Stimulated activated CD4-positive, alpha-beta T cell treated with anti-CD3 and anti-CD28 coated beads, Interleukin-2, amount 100 ng/mL, for 24 hours (primary cell): ENCODE measurements at regions not wholly inside any gene's neighbourhood (a gene's known extent, or its start where the extent isn't known, plus 50 kb on each side); places are given as distances from the start of the nearest gene placed in this dataset.

Experiments
- DNase-seq, 2 donors: peaks; one replicate each; pipeline ENCODE4 v3.0.0-alpha.2; 2020

DNA sequence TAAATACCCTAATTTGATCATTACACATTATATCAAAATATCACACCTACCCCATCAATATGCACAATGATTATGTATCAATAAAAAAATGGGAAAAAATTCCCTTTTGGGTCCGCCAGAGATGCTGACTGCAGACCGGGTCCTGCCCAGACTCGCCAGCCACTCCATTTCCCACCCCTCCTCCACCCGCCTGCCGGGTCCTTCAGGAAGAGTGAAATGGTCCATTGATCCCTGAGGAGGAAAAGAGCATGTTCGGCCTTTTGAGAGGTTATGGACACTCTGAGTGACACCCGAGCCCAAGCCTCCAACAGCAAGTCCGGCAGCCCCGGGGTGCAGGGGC, 123.9 kb upstream of the ZFHX3 start:
- no peak for DNase-seq

DNA sequence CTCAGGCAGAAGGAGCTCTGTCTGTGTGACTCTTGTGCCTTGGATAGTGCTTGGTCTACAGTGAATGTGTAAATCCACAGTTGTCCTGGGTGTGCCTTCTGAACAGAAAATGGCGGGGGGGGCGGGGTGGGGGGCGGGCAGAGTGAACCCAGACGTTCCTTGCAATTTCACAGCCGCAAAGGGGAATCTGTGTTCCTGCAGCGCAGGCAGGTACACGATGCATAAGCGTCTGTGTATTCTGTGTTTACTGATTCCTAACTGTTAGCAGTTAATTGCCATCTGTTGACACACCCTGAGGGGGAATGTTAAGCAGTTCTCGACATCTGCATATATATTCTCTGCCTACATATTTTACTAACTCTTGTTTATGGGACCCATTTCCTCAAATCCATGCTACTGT, 123.5 kb upstream of the ZFHX3 start:
- no peak for DNase-seq

DNA sequence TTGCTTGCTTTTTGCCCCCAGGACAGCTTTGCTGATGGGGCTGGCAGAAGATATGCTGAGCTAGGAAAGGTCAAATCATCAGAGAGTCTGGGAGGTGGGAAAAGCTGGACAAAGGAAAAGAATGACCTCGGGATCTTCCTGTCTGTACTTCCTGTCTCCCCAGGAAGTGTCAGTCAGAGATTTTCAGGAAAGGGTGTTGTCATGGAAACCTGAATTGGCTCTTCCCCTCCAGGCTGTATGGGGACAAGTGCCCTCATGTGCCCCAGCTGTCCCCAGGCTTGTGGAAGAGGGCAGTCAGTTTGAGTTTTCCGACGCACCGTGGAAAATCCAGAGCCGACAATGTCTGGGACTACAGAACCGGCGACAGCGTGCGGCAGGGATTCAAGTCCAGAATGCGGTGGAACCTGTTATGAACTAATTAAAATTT, 122.7 kb upstream of the ZFHX3 start:
- no peak for DNase-seq

DNA sequence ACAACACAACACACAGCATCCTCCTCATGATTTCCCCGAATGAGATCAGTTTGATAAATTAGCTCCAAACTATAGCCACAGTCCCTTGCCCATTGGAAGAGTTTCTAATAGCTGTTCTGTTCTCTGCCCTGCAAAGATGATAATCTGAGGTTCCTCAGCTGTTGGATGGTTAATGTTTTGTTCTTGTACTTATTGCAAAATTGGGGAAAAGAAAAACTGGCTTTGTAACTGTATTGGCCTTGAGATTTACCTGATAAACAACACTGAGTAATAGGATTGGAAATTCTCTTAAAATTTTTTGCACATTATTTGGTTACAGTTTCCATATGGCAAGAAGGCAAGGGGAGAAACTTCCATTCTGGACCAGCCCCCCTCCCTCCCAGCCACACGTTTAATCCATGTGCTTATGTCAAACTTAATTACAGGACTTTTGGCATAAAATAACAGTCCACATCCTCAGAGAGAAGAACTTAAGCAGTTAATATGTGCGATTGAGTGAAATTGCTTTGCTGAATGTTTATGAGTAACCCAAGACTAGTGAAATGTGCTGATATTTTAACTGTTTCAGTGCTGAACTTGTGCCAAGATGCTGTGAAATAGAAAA, 119.1 kb upstream of the ZFHX3 start:
- no peak for DNase-seq

DNA sequence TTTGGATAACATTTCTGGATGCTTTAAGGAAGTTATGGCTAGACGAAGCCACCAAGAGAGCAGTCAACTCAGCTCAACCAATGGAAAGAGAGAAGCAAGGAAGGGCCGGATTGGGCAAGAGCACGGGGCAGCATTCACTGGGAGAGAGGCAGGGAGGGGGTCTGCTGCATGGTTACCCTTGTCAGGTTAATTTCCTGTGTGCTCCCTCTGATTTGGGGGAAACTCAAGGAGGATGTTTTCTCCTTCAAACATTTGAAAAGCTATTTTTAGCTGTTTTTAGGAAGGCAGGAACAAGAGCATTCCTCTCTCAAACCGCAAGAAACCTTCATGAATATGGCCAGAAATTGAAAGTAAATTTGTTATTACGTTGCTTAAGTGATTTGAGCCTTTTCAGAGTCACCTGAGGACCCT, 118.5 kb upstream of the ZFHX3 start:
- DNase-seq = no peak

DNA sequence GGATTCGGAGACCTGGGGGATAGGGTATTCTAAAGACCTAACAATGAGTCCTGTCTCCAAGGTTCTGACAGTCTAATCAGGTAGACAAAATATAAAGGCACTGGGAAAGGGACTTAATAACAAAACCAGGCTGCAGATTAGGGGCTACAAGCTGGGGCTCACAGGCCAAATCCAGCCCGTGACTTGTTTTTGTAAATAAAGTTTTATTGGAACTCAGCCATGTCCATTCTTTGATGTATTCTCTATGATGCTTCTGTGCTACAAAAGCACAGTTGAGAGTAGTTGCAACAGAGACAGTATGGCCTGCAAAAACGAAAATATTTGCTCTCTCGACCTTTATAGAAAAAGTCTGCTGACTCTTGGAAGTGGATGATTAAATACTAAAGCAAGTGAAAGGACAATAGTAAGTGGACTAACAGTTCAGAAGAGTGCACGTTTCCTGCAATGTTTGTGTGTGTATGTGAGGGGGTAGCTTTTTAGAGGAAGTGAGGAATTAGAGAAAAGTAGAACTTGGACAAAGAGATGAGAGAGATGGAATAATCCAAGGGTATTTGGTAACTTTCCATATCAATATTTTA, 115.4 kb upstream of the ZFHX3 start:
- DNase-seq = no peak

DNA sequence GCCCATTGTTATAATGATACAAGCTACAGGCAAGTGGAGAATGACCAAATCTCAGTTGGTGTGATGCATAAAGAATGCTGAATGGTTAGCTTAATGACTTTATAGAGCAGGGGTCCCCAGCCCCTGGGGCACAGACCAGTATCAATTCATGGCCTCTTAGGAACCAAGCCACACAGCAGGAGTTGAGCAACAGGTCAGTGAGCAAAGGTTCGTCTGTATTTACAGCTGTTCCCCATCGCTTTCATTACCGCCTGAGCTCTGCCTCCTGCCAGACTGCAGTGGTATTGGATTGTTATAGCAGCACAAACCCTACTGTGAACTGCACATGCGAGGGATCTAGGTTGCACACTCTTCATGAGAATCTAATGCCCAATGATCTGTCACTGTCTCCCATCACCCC, 114.0 kb upstream of the ZFHX3 start:
- DNase-seq = no peak

DNA sequence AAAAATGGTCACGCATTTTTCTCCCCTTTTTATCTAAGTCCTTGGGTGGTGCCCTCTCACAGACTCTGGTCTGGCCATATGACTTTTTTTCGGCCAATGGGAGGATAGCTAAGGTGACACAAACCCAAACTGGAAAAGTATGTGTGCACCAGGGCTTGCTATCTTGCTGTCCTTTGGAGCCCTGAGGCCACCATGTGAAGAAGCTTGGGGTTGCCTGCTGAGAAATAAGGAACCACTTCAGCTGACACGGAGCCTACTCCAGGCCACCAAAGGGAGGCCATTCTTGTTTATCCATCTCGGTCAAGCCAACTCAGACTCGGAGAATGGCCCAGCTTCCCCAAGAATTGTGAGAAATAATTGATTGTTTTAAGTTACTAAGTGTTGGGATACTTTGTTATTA, 111.4 kb upstream of the ZFHX3 start:
- DNase-seq = no peak

DNA sequence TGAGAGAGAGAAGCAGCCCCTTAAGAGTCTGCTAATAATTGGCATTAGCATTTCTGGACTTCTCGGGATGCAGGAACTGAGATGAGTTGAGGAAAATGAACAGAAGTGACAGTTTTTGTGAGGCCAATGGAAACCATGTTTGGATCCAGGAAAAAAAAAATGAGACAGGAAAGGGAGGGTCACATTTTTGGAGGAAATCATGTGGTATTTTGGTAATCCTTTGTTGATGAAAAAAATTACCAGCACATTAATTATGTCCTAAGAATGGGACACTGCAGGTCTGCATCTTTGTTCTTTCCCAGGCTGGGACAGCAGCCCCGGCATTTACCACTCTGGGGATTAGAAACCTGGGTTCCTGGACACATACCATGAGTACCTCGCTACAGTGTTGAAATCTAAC, 109.9 kb upstream of the ZFHX3 start:
- DNase-seq = no peak

DNA sequence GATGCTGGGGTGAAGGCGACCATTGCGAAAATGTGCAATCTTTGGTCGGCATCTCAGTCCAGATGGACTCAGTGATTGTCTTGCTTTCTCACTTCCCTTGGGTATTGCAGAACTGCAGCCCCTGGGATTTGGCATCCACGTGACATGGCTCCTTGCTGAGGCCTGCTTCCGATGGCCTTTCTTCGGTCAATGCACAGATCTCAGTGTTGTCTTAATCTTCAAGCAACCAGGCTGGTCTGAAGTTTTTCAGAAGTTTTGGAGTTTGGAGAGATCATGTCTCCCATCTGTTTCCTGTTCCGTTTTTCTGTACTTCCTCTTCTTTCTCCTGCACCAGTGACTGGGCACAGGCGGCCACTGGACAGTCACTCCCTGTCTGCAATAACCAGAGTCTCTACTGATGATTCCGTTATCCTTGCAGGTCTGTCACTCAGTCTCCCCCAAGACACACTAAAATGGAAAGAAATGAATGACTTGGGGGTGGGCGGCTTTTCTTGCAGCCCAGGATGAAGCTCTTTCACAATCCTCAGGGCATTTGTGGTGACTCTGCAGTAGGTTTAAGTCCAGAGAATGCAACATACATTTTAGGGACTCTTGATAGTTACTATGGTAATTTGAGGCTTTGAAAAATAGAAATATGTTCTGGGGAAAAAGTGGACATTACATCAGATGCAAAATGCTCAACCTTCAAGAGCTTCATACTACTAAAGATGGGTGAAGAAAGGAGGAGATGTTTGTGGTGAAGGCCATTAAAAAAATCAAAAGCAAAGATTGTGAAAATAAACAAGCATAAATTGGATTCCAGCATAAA, 106.3 kb upstream of the ZFHX3 start:
- DNase-seq = no peak

DNA sequence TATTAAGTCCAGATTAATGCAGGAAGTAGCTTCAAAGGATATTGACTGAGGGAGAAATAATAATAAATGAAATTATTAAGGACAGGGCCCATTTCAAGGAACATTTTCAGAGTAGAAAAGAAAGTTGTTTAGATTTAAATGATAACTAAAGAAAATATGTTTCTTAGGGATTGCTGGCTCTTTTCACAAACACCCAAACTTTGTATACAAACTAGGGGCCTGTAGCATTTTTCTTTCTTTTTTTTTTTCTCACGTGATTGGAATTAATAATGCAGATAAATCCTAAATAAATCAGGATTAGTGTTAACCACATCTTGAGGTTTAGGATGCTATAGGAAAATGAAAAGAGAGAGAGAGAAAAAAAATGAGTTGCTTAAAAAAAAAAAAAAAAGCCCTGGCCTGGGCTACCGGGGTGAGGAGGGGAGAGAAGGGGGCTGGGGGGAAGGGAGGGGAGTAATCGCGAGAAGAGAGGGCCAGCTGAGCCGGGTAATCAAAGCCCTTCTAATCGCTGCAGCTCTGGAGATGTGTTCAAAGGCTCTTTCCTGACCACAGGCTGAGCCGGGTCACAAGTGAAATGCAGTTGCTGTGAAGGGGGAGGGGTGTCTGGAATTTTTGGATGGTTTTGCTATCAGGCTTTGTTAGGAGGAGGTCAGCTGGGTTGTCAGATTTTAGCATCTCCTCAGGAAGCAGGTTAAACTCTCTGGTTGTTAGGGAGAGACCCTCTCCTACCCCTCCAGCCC, 104.6 kb upstream of the ZFHX3 start:
- DNase-seq = no peak

DNA sequence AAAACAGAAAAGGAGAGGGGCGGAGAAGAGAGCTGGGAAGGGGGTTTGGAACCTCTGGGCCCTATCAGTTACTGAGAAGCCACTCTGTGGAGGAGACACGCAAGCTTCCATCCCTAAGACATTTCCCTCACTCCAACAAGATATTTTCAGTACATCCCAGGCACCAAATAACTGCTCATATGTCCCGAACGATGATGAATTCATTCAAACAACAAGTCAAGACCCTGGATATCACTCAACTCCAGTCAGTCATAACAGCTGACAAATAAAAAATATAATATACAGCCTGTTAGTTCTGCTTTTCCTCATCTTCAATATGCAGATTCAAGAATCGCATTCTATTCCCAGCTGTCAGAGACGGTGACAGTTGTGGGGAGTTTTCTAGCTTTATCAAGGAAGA, 104.0 kb upstream of the ZFHX3 start:
- no peak for DNase-seq

DNA sequence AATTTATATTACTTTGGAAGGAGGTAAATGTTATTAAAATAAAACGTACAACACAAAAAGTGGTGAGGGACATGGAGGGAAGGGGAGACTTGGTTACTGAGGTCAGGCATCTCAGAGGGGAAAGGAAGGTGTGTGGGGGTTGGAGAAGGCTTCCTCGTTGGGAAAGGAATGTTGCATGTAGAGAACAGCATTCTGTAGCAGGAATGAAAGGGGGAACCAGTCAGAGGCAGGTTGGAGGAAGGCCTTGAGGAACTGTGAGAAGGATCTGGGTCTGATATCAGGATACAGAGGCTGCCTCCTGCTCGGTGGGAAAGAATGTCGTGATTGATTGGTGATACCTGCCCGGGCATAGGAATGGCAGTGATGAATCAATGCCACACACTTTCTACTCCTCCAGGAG, 103.3 kb upstream of the ZFHX3 start:
- no peak for DNase-seq

DNA sequence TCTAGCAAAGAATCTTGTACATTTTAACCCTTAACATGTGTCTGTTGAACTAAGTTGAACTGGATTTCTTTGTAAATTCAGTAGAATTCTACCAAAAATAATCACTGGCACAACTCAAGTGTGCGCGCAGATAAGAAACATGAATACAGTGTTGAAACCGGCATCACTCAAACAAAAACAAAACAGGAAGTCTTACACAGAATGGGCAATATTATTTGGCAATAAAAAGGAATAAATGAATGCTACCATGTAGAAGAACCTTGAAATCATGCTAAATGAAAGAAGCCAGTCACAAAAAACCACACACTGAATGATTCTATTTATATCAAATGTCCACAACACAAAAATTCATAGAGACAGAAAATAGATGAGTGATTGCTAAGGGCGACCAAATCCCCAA, 102.9 kb upstream of the ZFHX3 start:
- no peak for DNase-seq

DNA sequence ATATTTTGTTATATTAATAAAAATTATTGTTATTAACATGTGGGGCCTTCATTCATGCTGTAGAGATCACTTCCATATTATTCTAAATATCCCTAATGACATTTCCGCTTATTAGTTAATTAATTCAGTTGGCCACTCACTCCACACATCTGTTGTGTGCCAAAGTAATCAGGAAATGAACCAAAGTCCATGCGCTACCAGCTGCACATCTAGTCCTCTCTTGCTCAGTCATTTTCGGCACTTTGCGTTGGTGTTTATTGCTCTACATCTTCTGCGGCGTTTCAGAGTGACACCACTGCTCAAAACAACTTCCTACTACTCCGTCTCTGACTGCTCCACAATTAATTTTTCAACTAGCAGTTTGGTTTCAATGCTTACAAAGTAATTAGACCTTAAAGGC, 101.4 kb upstream of the ZFHX3 start:
- no peak for DNase-seq

DNA sequence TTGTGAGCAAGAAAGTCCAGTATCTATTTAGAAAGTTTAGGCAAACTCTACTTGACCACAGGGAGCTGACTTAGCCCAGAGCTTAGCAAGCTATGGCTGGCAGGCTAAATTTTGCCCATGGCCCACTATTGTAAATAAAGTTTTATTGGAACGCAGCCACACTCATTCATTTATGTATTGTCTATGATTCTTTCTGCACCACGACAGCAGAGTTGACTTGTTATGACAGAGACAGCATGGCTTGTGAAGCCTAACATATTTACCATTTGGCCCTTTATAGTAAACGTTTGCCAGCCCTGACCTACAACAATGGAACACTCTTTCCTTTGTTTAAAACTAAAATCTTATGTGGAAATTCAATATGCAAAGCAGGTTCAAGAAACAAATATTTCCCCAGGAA, 100.0 kb upstream of the ZFHX3 start:
- DNase-seq = no peak

DNA sequence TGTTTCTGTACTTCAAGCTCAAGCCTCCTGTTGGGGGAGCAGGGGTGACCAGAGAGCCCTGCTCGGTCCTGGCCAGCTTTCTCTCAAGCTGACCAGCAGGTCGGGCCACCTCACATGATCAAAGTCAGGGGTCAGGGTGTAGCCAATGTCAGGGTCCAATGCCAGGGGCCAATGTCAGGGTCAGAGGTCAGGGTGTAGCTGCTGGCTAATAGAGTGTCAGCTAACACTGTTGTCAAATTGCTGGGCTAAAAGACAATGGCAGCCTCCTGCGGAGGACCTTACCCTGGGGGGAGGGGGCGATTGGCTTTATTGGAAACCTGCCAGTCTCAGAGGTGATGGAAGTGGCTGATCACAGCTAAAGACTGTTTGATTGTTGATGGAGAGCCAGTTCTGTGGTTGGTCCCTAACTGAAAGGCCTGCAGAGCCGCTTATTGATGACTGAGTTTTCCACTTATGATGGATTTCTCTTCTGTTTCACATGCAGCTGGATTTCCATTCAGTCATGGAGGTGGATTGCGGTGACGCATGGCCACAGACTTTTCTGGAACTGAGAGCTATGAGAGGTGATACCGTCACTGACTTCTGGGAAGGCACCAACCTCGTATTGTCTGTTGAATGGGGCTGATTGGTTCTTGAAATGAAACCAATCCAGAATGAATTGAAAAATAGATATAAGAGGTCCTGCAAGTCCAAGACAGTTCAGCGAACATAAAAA, 97.4 kb upstream of the ZFHX3 start:
- no peak for DNase-seq

DNA sequence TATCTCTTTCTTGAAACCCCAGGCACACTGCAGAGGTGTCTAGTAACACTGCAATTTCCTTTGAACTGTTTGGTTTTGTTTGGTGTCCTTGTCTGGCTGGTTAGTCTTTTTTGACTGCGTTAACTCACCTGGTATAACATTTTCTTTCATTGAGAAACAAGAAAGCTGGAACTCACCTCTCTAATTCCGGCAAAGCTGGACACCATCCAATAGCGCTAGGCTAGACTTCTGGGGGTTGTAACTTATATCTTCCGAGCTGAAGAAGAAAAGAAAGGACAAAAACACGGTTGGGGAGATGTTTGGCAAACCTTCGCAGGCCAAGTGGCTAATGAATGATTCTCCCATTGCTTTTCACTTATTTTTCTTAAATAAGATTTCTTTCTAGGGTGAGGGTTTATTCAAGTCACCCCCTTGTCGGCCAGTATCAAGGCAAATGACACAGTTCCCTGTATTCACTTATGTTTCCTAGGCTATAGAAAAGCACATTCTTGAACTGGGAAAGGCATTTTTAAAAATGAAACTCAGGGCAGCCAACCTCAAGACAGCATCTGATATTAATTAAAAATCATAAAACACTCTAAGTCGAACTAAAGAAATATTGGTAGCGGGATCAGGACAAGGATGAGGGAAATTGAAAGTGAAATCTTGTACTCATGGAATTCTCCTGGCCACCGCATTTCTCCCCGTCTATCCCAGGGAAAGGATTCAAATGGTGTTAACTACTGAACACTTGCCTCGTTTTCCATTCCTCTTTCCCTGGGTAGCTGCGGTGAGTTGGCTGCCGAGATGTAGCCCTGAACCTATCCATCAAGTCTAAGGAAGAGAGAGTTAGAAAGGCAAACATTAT, 95.9 kb upstream of the ZFHX3 start:
- DNase-seq = no peak

DNA sequence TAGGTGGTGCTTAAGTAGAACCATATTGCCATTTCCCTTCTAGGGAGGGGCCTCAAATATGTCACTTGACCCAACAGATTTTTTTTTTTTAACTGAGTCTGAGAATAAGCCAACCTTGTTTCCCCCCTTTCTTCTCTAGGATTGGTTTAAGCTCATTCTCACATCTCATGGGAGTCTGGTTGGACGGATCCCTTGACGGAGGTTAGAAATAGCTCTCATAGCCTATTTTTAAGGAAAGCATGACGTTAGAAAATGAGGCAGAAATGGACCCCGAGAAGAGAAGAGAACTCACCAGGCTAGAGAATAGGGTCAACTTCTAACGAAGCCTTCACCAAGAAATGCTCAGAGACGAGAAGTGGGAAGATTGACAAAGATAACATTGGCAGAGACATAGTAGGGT, 95.1 kb upstream of the ZFHX3 start:
- no peak for DNase-seq

DNA sequence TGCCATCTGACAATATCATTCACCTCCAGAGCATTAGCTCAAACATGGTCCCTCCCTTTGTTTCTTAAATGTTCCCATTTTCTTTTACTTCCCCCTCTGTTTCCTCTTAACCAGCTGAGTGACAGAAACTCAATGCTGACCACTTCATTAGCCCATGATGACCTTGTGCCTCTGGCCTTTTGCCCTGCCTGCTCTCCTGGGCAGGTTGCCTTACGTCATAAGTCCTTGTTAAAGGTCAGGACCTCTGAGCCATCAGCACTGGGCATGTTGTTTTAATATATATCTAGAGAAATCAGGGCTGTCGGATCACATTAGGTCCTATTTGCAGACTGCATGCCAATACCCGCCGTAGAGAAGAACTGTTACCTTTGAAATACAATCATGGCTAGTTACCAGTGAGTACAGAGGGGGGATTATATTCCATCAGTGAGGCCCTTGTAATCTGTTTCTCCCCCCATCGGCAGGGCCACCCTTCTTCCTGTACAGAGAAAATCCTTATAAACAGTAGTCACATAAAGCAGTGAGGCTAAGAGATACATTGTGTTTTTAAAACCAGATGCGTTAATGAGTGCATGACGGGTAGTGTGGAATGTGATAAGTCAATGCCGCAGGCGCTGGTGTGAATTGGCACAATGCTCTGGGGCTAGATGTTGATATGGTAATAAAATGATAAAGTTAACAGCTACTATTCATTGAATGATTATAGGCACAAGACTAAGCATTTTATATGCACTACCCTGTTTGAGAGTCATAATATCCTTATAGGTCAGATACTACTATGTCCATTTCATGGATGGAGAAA, 94.3 kb upstream of the ZFHX3 start:
- DNase-seq = no peak

DNA sequence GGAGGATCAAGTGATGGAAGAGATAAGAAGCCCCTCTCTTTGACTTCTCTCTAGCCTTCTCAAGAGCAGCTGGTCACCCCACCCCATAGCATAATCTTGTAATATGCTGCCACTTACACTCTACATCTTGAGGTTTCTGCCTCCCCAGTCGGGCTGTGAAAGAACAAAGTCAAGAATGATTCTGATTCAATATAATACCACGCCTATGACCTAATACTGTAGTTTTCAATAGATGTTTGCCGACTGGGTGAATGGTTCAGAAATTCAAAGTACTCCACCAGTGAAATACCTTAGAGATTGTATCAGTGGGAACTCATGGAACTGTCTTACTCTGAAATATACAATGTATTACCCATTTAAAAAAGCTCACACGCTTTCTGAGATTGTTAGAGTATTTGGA, 93.0 kb upstream of the ZFHX3 start:
- no peak for DNase-seq
